Endothelial cell of umbilical vein (primary cell): ENCODE measurements at regions not wholly inside any gene's neighbourhood (a gene's known extent, or its start where the extent isn't known, plus 50 kb on each side); places are given as distances from the start of the nearest gene placed in this dataset.

Source experiments
- JUN ChIP-seq: IDR thresholded peaks from 2 replicates; pipeline ENCODE4 v1.6.1; 2011; ENCODE audit warnings: borderline replicate concordance, low read depth; ENCODE audit not compliant: insufficient read length, insufficient read depth
- POLR2AphosphoS5 ChIP-seq: IDR thresholded peaks from 2 replicates; pipeline ENCODE4 v1.6.1; 2012; ENCODE audit warnings: low read depth, mild to moderate bottlenecking, control low read depth, low read length, moderate library complexity; ENCODE audit not compliant: insufficient read depth
- TF ChIP-seq, protein P1 (sequence below): IDR thresholded peaks from 2 replicates; pipeline ENCODE4 v1.6.1; 2011; ENCODE audit not compliant: insufficient read depth, insufficient read length
- TF ChIP-seq, protein P2 (sequence below), 2 donors: IDR thresholded peaks; 1 replicate in 1 of 2; 2 replicates in 1 of 2; pipeline ENCODE4 v1.5.1; 2011; ENCODE audit warnings: low read length in 2 of 2, mild to moderate bottlenecking in 2 of 2, moderate library complexity in 2 of 2, control low read depth in 1 of 2, inconsistent platforms in 1 of 2, low read depth in 1 of 2; ENCODE audit not compliant: insufficient read depth in 1 of 2; ENCODE audit errors: extremely low read depth in 1 of 2

DNA sequence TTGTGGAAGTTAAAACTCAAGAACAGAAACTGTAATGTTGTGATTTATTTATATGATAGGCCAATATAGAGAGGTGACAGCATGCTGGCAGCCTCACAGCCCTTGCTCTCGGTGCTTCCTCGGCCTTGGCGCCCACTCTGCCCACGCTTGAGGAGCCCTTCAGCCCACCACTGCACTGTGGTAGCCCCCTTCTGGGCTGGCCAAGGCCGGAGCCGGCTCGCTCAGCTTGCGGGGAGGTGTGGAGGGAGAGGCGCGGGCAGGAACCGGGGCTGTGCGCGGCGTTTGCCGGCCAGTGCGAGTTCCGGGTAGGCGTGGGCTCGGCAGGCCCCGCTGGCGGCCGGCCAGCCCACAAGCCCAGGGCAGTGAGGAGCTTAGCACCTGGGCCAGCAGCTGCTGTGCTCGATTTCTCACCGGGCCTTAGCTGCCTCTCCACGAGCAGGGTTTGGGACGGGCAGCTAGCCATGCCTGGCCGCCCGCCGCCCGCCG, 65.8 kb upstream of the SLC8A3 start:
- TF ChIP-seq, protein P1, sequence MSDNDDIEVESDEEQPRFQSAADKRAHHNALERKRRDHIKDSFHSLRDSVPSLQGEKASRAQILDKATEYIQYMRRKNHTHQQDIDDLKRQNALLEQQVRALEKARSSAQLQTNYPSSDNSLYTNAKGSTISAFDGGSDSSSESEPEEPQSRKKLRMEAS = no peak
- TF ChIP-seq, protein P2, sequence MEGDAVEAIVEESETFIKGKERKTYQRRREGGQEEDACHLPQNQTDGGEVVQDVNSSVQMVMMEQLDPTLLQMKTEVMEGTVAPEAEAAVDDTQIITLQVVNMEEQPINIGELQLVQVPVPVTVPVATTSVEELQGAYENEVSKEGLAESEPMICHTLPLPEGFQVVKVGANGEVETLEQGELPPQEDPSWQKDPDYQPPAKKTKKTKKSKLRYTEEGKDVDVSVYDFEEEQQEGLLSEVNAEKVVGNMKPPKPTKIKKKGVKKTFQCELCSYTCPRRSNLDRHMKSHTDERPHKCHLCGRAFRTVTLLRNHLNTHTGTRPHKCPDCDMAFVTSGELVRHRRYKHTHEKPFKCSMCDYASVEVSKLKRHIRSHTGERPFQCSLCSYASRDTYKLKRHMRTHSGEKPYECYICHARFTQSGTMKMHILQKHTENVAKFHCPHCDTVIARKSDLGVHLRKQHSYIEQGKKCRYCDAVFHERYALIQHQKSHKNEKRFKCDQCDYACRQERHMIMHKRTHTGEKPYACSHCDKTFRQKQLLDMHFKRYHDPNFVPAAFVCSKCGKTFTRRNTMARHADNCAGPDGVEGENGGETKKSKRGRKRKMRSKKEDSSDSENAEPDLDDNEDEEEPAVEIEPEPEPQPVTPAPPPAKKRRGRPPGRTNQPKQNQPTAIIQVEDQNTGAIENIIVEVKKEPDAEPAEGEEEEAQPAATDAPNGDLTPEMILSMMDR (IDR thresholded peaks at IDR 0.05; ENCODE audit: extremely low read depth in 1 of 2, insufficient read depth in 1 of 2, low read depth in 1 of 2, low read length in 2 of 2) = no peak
- no peak for TF ChIP-seq JUN
- no peak for TF ChIP-seq POLR2AphosphoS5
